NCI-H526 treated with DMSO at 0.1 percent for 48 hours (cell line): ENCODE measurements at regions not wholly inside any gene's neighbourhood (a gene's known extent, or its start where the extent isn't known, plus 50 kb on each side); places are given as distances from the start of the nearest gene placed in this dataset.
"Not testable (repeated sequence)": the region's sequence is repeated elsewhere in the genome, so short reads cannot be mapped to it uniquely, and the experiment has no call there.

ENCODE experiments used
- DNase-seq: peaks from one replicate; lab custom pipeline; 2025; lab: John Stamatoyannopoulos, UW

DNA sequence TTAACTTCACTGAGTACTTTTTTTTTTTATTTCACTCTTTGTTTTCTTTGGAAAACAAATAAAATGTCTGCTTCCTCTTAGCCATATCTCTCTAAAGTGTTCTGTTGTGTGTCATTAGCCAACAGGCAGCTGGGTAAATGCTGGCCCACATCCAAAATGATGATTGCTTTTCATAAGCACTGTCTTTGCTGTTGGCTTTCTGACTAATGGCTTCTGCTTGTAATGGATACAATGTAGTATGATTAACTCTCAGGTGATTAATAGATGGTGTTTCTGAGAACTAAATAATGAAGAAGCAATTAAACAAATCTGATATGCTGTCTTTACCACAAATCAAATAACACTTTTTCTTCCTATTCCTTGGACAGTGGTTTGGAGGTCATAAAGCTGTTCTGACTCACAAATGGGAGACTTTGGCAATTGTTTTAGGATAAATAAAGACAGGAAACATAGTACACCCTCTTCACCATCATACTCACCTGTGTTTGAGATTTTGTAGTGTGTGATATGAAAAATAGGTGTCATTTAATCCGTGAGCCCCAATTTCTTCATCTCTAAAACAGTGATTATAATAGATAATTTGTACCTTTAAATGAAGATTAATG lies 888.4 kb downstream of the TSN start:
- DNase-seq, result no peak

GRCh38 chr2:122651236-122651635 lies 895.8 kb downstream of the TSN start:
- DNase-seq, result no peak

GRCh38 chr2:122651780-122652179 lies 896.3 kb downstream of the TSN start:
- DNase-seq, result no peak

DNA sequence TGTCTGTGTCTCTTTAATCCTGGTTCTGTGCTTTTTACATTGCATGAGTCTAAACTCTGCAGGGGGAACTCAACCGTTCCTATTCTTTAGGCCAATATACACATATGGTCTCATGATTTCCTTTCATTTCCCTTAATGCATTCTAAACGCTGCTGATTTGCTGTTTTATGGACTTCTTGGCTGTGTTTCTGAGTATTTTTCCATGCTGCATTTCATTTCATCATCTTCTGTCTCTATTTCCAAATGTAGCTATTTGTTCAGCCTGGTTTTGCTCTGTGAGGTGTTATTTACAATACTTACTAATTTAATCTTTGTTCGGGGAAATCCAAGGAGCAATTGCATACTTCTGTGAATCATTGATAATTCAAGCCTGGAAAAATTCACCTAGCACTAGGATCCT lies 897.2 kb downstream of the TSN start:
- DNase-seq, result no peak

DNA sequence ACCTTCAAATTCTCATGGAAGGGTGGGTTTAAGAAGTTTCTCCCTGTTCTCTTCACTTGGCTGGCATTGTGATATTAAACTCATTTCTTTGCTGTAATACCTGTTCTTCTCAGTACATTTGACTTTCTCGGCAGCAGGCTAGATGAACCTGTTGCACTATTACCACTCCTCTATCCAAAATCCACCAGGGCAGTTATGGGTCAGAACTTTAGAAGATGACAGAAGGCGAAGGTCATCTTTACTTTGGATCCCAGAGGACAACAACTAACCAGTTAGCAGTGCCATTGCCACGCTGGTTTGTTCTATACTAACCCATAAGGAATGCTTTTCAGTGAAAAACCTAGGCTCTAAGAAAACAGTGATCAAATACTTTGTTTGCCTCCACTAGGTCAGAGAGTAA lies 901.0 kb downstream of the TSN start:
- DNase-seq, result no peak

- DNase-seq, result peak; percentile 17
Observed at GRCh38 chr2:122660786-122661634, 905.6 kb downstream of the TSN start.

- DNase-seq, result no peak
Observed at GRCh38 chr2:122663620-122664019, 908.2 kb downstream of the TSN start.

DNA sequence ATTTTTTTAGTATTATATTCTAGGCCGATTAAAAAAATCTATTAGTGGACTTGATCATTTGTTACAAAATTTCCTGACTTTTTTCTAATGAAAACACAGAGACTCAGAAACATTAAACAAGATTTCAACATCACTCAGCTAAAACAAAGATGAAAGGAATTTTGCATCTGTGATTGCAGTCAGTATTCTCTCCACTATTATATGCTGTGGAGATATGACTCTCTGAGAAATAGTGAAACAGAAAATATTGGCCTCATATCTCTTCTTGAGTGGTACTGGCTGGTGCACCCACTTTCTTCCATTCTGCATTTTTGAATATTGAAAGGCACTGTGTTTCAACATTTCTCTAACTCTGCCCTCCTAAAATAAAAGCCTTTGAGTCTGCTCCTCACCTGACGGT lies 914.2 kb downstream of the TSN start:
- no peak for DNase-seq

GRCh38 chr2:122670897-122671296 lies 915.4 kb downstream of the TSN start:
- no peak for DNase-seq

DNA sequence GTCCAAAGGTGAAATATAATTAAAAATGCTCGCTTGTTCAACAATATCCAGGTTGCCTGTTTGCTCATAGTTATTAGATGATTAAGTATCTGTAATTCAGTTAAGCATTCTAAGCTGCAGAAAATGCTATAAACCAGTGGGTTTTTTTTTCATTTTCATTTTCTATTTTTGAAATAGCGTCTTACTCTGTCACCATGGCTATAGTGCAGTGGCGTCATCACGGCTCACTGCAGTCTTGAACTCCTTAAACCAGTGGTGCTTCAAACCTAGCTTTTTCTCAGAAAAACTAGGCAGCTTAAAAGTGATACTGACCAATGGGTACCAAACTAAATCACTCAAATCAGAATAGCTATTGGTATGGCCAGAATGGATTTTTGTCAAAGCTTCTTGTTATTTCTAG lies 925.2 kb downstream of the TSN start:
- no peak for DNase-seq

DNA sequence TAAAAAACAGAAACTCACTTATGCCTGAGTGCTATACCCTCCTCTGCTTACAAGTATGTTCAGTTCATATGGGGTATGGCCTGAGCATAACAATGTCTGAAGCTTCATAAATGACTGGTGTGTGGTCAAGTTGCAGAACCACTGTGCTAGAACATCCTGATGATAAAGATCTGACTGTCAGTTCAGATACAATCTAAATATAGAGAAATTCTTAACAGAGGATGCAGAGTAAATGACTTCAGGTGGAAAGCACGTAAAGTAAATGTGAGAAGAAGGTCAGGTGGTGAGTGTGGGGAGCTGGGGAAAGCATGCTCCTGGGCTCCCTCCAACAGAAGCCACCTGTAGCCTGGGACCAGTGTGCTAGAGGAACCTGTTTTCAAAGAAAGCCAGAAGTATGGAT lies 926.2 kb downstream of the TSN start:
- DNase-seq, result no peak

DNA sequence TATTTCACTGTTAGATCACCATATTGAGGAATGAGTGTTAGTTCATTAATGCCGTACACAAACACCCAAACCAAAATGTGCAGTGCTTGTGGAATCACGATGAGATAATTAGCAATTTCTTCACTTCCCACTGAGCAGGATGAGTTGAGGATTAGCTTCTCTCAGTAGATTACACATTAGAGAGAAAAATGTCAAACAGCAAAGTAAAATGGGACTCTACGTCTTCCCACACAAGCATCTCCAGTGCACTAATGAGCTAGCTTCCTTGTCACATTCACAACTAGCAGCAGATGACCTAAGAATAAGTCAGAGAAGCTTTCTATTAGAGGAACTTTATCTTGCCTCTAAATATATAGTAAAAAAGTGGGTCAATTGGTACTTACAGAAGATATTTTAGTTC lies 926.9 kb downstream of the TSN start:
- DNase-seq, result no peak

GRCh38 chr2:122683018-122683417 lies 927.6 kb downstream of the TSN start:
- DNase-seq, result no peak

- no peak for DNase-seq
Observed at GRCh38 chr2:122692400-122693083, 937.1 kb downstream of the TSN start.

- no peak for DNase-seq
Observed at GRCh38 chr2:122697415-122697814, 942.0 kb downstream of the TSN start.

- DNase-seq, result no peak
Observed at GRCh38 chr2:122703676-122704075, 948.2 kb downstream of the TSN start.

DNA sequence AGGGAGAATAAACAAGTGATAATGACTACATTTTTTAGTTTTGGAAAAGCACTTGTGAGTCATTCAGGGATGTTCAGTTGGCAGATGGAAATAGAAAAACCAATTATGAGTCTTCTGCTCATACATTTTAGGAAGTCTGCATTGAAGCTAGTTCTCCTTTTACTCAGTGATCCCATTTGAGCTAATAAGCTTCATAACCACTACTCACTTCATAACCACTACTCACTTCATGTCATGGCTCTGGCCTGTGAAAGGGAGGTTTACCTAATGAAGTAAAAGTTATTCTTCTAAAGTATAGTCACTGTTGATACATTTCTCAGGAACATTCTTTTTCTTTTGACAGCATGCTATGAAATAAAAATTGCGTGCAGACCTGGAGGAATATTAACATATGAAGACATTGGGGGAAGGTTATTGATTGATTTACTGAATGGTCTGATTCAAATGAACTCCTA lies 948.7 kb downstream of the TSN start:
- no peak for DNase-seq

GRCh38 chr2:122705746-122706145 lies 950.3 kb downstream of the TSN start:
- DNase-seq, result no peak

DNA sequence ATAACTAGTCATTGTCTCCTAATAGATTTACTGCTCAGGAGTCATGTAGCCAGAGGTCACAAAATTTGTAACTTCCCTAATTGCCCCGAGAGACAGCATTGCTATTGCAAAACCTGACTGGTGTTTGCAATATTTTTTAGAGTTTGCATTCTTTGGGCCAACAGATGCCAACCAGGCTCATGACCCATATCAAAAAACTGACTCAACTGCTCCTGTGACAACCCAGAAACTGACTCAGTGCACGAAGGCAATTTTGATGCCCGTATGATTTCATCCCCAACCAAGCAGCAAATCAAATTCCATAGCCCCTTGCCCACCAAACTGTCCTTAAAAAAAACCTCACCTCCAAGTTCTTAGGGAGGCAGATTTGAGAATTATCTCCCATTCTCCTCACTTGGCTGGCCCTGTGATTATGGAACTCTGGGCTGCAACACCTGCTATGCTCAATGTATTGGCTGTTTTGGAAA lies 951.3 kb downstream of the TSN start:
- no peak for DNase-seq

- no peak for DNase-seq
Observed at GRCh38 chr2:122707224-122707824, 951.9 kb downstream of the TSN start.

GRCh38 chr2:122710049-122710448 lies 954.6 kb downstream of the TSN start:
- no peak for DNase-seq

DNA sequence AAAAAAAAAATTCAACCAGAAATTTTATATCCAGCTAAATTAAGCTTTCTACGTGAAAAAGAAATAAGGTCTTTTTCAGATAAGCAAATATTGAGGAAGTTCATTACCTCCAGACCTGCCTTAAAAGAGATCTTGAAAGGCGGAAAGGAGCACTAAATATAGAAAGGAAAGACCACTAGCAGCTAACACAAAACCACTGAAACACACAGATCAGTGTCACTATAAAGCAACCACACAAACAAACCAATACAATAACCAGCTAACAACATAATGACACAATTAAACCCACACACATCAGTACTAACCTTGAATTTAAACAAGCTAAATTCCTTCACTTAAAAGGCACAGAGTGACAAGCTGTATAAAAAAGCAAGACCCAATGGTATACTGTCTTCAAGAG lies 958.3 kb downstream of the TSN start:
- no peak for DNase-seq

DNA sequence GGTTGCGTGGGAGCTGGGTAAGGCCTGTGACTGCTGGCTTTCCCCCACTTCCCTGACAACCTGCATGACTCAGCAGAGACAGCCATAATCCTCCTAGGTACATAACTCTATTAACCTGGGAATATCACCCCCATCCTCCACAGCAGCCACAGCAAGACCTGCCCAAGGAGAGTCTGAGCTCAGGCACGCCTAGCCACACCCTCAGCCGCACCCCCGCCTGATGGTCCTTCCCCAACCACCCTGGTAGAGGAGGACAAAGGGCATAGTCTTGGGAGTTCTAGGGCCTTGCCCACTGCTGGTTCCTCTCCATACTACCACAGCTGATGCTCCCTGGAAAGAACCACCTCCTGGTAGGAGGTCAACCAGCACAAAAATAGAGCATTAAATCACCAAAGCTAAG lies 965.4 kb downstream of the TSN start:
- DNase-seq, result not testable (repeated sequence)
